OCI-LY7 (cell line): ENCODE measurements at regions not wholly inside any gene's neighbourhood (a gene's known extent, or its start where the extent isn't known, plus 50 kb on each side); places are given as distances from the start of the nearest gene placed in this dataset.
"Not testable (repeated sequence)": the region's sequence is repeated elsewhere in the genome, so short reads cannot be mapped to it uniquely, and the experiment has no call there.

ENCODE experiments used
- BruUV-seq: library from RNA; stranded (reverse); fragments of 400-500 nt; replicated peaks from 2 replicates; lab custom pipeline; 2021; lab: Mats Ljungman, UMichigan
- CTCF ChIA-PET: fragments of 300-600 bp; sonication (Branson Sonifier 250); formaldehyde crosslinking; loops from one replicate; lab custom pipeline; 2022; ENCODE audit warnings: antibody characterized with exemption; ENCODE audit not compliant: unreplicated experiment; lab: Charles Lee
- POLR2A ChIA-PET: fragments of 300-600 bp; sonication (Branson Sonifier 250); formaldehyde crosslinking; loops from one replicate; lab custom pipeline; 2022; ENCODE audit warnings: antibody characterized with exemption; lab: Charles Lee
- DNase-seq: peaks from one replicate; pipeline ENCODE4 v3.0.0-alpha.2; 2015; ENCODE audit warnings: low spot score
- H2AFZ ChIP-seq: fragments of 200-600 bp; sonication (generic), shearing (Covaris generic); 2 replicates; pipeline ENCODE4 v1.6.1; 2014; ENCODE audit warnings: mild to moderate bottlenecking, antibody characterized with exemption, low read length, moderate library complexity
- H3K27ac ChIP-seq: fragments of 200-600 bp; sonication (generic); 2 replicates; pipeline ENCODE4 v1.5.1; 2014; ENCODE audit warnings: mixed run types, low read depth, mild to moderate bottlenecking, moderate library complexity, low read length, inconsistent platforms; ENCODE audit not compliant: poor library complexity, severe bottlenecking
- H3K36me3 ChIP-seq: fragments of 200-600 bp; sonication (generic); 2 replicates; pipeline ENCODE4 v1.6.1; 2014; ENCODE audit warnings: mild to moderate bottlenecking, antibody characterized with exemption, low read length, moderate library complexity, mixed read lengths; ENCODE audit not compliant: insufficient read depth
- H3K4me1 ChIP-seq: fragments of 200-600 bp; sonication (generic); 2 replicates; pipeline ENCODE4 v1.5.1; 2014; ENCODE audit warnings: mild to moderate bottlenecking, low read length; ENCODE audit not compliant: insufficient read depth, poor library complexity, severe bottlenecking
- H3K4me2 ChIP-seq: fragments of 200-600 bp; sonication (generic); 2 replicates; pipeline ENCODE4 v1.6.1; 2014; ENCODE audit warnings: mild to moderate bottlenecking, low read length
- H3K4me3 ChIP-seq: fragments of 200-600 bp; sonication (generic); 2 replicates; pipeline ENCODE4 v1.5.1; 2014; ENCODE audit warnings: mild to moderate bottlenecking, low read depth, low read length; ENCODE audit not compliant: poor library complexity, severe bottlenecking
- H3K79me2 ChIP-seq: fragments of 200-600 bp; sonication (generic); 2 replicates; pipeline ENCODE4 v1.6.1; 2016; ENCODE audit warnings: low read depth, mild to moderate bottlenecking, low read length, moderate library complexity, mixed read lengths; ENCODE audit not compliant: insufficient read depth
- H3K9me2 ChIP-seq: fragments of 200-600 bp; sonication (generic); 2 replicates; pipeline ENCODE4 v1.6.1; 2016; ENCODE audit warnings: mild to moderate bottlenecking, low read length, mixed read lengths; ENCODE audit not compliant: insufficient read depth
- H3K9me3 ChIP-seq: fragments of 200-600 bp; sonication (generic); 2 replicates; pipeline ENCODE4 v1.6.1; 2014; ENCODE audit warnings: mild to moderate bottlenecking, mixed run types, low read length, mixed read lengths
- H4K20me1 ChIP-seq: fragments of 200-600 bp; sonication (generic); 2 replicates; pipeline ENCODE4 v1.6.1; 2014; ENCODE audit warnings: mild to moderate bottlenecking, antibody characterized with exemption, low read length, moderate library complexity, mixed read lengths; ENCODE audit not compliant: insufficient read depth
- CTCF ChIP-seq: fragments of 200-600 bp; sonication (generic); conservative IDR thresholded peaks from 2 replicates; pipeline ENCODE4 v1.5.1; 2014; ENCODE audit warnings: mild to moderate bottlenecking, antibody characterized with exemption, low read length, moderate library complexity, mixed read lengths
- EZH2phosphoT487 ChIP-seq: fragments of 200-600 bp; sonication (generic); IDR thresholded peaks from 2 replicates; pipeline ENCODE4 v1.6.1; 2018; ENCODE audit warnings: low read depth, borderline replicate concordance, mild to moderate bottlenecking, mixed run types, antibody characterized with exemption, low read length, moderate library complexity, mixed read lengths
- intact Hi-C: fragments of 100-400 bp; cut with micrococcal nuclease; formaldehyde crosslinking; loops from one replicate; pipeline ENCODE4 v1.10.0; 2022; ENCODE audit not compliant: unreplicated experiment

DNA sequence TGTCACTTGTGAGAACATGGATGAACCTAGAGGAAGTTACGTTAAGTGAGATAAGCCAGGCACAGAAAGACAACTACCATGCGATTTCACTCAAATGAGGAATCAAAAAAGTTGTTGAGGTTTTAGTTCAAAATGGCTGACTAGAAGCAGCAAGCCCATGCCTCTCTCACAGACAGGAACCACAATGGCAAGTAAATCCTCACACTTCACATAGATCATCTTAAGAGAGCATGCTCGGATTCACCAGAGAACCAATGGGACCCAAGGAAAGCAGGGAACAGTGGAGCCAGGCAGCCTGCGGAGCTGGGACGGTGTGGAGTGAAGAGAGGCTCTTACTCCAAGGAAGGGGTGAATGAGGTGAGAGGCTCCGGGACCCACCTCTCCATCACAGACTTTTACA, 581.0 kb downstream of the UQCRFS1 start:
- POLR2A ChIA-PET = interaction anchor here (1.1 kb wide), 1 partner anchor 11 kb away, joined by 4 read pairs; no protein-coding TSS in a partner anchor
- intact Hi-C loops = loop anchor here (1.0 to 2.0 kb wide), 3 partner anchors 42 to 389 kb away; no protein-coding TSS in a partner anchor
- H3K36me3 ChIP-seq = no peaks in the 10 kb centered on the region

GRCh38 chr19:28627669-28628068, 585.3 kb downstream of the UQCRFS1 start:
- Histone ChIP-seq H3K9me3 (peaks cover 17% of the 10 kb centered on the region; the same call in 1 of the 2 replicates), H4K20me1 (no peaks in the 10 kb centered on the region), H3K36me3 (no peaks in the 10 kb centered on the region), H3K4me2 (no peak overlapping the region), H3K79me2 (peaks cover 14% of the 10 kb centered on the region; the same call in 1 of the 2 replicates), H2AFZ (no peak overlapping the region), H3K27ac (no peak overlapping the region), H3K4me3 (no peak overlapping the region), H3K4me1 (peaks cover 25% of the 10 kb centered on the region), H3K9me2 (no peaks in the 10 kb centered on the region)
- BruUV-seq = no TSS peak
- intact Hi-C loops = no loop called here
- no peak for DNase-seq
- TF ChIP-seq CTCF (no peak), EZH2phosphoT487 (no peak)
- POLR2A ChIA-PET = no interaction called here
- CTCF ChIA-PET = no interaction called here

More for the DNA sequence above, 581.0 kb downstream of the UQCRFS1 start:
- BruUV-seq = no TSS peak
- Histone ChIP-seq H3K9me3 (peaks cover 26% of the 10 kb centered on the region; the same call in 1 of the 2 replicates), H4K20me1 (no peaks in the 10 kb centered on the region), H3K27ac (peak overlapping the region; percentile 86), H2AFZ (peak overlapping the region; percentile 69), H3K79me2 (peaks cover 14% of the 10 kb centered on the region; the same call in 1 of the 2 replicates), H3K4me2 (peak overlapping the region; percentile 69), H3K4me1 (peaks cover 40% of the 10 kb centered on the region), H3K4me3 (peak overlapping the region; percentile 50), H3K9me2 (no peaks in the 10 kb centered on the region)
- CTCF ChIA-PET = no interaction called here
- peak; percentile 45 for DNase-seq
- TF ChIP-seq CTCF (no peak), EZH2phosphoT487 (no peak)

DNA sequence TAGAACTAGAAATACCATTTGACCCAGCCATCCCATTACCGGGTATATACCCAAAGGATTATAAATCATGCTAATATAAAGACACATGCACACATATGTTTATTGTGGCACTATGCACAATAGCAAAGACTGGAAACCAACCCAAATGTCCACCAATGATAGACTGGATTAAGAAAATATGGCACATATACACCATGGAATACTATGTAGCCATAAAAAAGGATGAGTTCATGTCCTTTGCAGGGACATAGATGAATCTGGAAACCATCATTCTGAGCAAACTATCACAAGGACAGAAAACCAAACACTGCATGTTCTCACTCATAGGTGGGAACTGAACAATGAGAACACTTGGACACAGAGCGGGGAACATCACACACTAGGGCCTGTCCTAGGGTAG, 586.5 kb downstream of the UQCRFS1 start:
- CTCF ChIA-PET, POLR2A ChIA-PET, H2AFZ ChIP-seq, H4K20me1 ChIP-seq, intact Hi-C loops, H3K4me3 ChIP-seq, H3K4me2 ChIP-seq, DNase-seq, BruUV-seq, H3K27ac ChIP-seq, H3K36me3 ChIP-seq, H3K9me2 ChIP-seq: not testable (repeated sequence)
- Histone ChIP-seq H3K4me1 (peaks cover 17% of the 10 kb centered on the region), H3K79me2 (peaks cover 14% of the 10 kb centered on the region; the same call in 1 of the 2 replicates), H3K9me3 (peaks cover 17% of the 10 kb centered on the region; the same call in 1 of the 2 replicates)
